ENCODE measurements at regions not wholly inside any gene's neighbourhood (a gene's known extent, or its start where the extent isn't known, plus 50 kb on each side); places are given as distances from the start of the nearest gene placed in this dataset.

GRCh38 chr5:133728475-133728874 is 116.1 kb upstream of the FSTL4 start:
- Histone ChIP-seq H3K27me3 (replicated peaks; ENCODE audit: insufficient read depth) (no peaks in the 10 kb centered on the region), H3K27ac (no peak overlapping the region), H3K9me3 (no peaks in the 10 kb centered on the region), H3K36me3 (no peaks in the 10 kb centered on the region), H3K4me3 (no peak overlapping the region), H3K4me1 (ENCODE audit: control insufficient read depth in 1 of 2, low read depth in 2 of 2) (no peaks in the 10 kb centered on the region)
- DNase-seq (ENCODE audit: low spot score): no peak
- ATAC-seq (ENCODE audit: insufficient number of reproducible peaks, low FRiP score, low read depth): no peak
- TF ChIP-seq CTCF (IDR thresholded peaks at IDR 0.05): no peak

GRCh38 chr5:133727636-133728035 is 115.3 kb upstream of the FSTL4 start:
- Histone ChIP-seq H3K9me3 (no peaks in the 10 kb centered on the region), H3K36me3 (no peaks in the 10 kb centered on the region), H3K27me3 (replicated peaks; ENCODE audit: insufficient read depth) (no peaks in the 10 kb centered on the region), H3K4me1 (ENCODE audit: control insufficient read depth in 1 of 2, low read depth in 2 of 2) (no peaks in the 10 kb centered on the region), H3K4me3 (no peak overlapping the region), H3K27ac (no peak overlapping the region)
- no peak for DNase-seq (ENCODE audit: low spot score)
- no peak for ATAC-seq (ENCODE audit: insufficient number of reproducible peaks, low FRiP score, low read depth)
- no peak for TF ChIP-seq CTCF (IDR thresholded peaks at IDR 0.05)

- no peak for DNase-seq (ENCODE audit: low spot score)
- Histone ChIP-seq H3K4me1 (ENCODE audit: control insufficient read depth in 1 of 2, low read depth in 2 of 2) (no peaks in the 10 kb centered on the region), H3K36me3 (no peaks in the 10 kb centered on the region), H3K4me3 (no peak overlapping the region), H3K9me3 (peaks cover 14% of the 10 kb centered on the region), H3K27ac (no peak overlapping the region), H3K27me3 (replicated peaks; ENCODE audit: insufficient read depth) (no peaks in the 10 kb centered on the region)
- no peak for TF ChIP-seq CTCF (IDR thresholded peaks at IDR 0.05)
- no peak for ATAC-seq (ENCODE audit: insufficient number of reproducible peaks, low FRiP score, low read depth)
Observed at GRCh38 chr5:133723651-133724366, 111.5 kb upstream of the FSTL4 start.

GRCh38 chr5:133723126-133723525 is 110.8 kb upstream of the FSTL4 start:
- TF ChIP-seq CTCF (IDR thresholded peaks at IDR 0.05): no peak
- no peaks in the 10 kb centered on the region for H3K27me3 ChIP-seq (replicated peaks; ENCODE audit: insufficient read depth)
- H3K9me3 ChIP-seq: peaks cover 14% of the 10 kb centered on the region
- H3K27ac ChIP-seq: no peak overlapping the region
- DNase-seq (ENCODE audit: low spot score) (no peak), ATAC-seq (ENCODE audit: insufficient number of reproducible peaks, low FRiP score, low read depth) (no peak)
- no peaks in the 10 kb centered on the region for H3K4me1 ChIP-seq (ENCODE audit: control insufficient read depth in 1 of 2, low read depth in 2 of 2)
- H3K4me3 ChIP-seq: no peak overlapping the region
- H3K36me3 ChIP-seq: no peaks in the 10 kb centered on the region

- H3K27ac ChIP-seq: no peak overlapping the region
- no peaks in the 10 kb centered on the region for H3K36me3 ChIP-seq
- TF ChIP-seq CTCF (IDR thresholded peaks at IDR 0.05): no peak
- ATAC-seq (ENCODE audit: insufficient number of reproducible peaks, low FRiP score, low read depth) (no peak), DNase-seq (ENCODE audit: low spot score) (no peak)
- peaks cover 0 to 6% of the 10 kb centered on the region in 2 donors for H3K4me1 ChIP-seq (ENCODE audit: control insufficient read depth in 1 of 2, low read depth in 2 of 2)
- H3K27me3 ChIP-seq (replicated peaks; ENCODE audit: insufficient read depth): no peaks in the 10 kb centered on the region
- H3K4me3 ChIP-seq: no peak overlapping the region
- H3K9me3 ChIP-seq: peaks cover 14% of the 10 kb centered on the region
Observed at GRCh38 chr5:133721365-133721764, 109.0 kb upstream of the FSTL4 start.

All from thoracic aorta (tissue), 2 donors.